HepG2 (cell line): ENCODE measurements at regions not wholly inside any gene's neighbourhood (a gene's known extent, or its start where the extent isn't known, plus 50 kb on each side); places are given as distances from the start of the nearest gene placed in this dataset.
"Not testable (repeated sequence)": the region's sequence is repeated elsewhere in the genome, so short reads cannot be mapped to it uniquely, and the experiment has no call there.

ENCODE experiments used
- GABPA ChIP-seq, 2 experiments: IDR thresholded peaks; 2 replicates each; pipeline ENCODE4 v1.6.1; 2011 to 2016; ENCODE audit warnings: low read depth in 2 of 2, low read length in 1 of 2, missing biosample characterization in 1 of 2, missing genetic modification characterization in 1 of 2
- MED8 ChIP-seq: sonication (generic); formaldehyde crosslinking; IDR thresholded peaks from 2 replicates; pipeline ENCODE4 v1.8.1; 2023; ENCODE audit warnings: mild to moderate bottlenecking, missing genetic modification reagents; ENCODE audit not compliant: insufficient replicate concordance
- MIER2 ChIP-seq: IDR thresholded peaks from 2 replicates; pipeline ENCODE4 v1.6.1; 2016; ENCODE audit warnings: missing biosample characterization, missing genetic modification reagents
- POLR2A ChIP-seq, 2 experiments: IDR thresholded peaks; 2 replicates each; pipeline ENCODE4 v1.6.1; 2011; ENCODE audit warnings: low read depth in 2 of 2, low read length in 2 of 2, mild to moderate bottlenecking in 1 of 2, moderate library complexity in 1 of 2; ENCODE audit not compliant: insufficient read depth in 1 of 2
- POLR2AphosphoS5 ChIP-seq: IDR thresholded peaks from 2 replicates; pipeline ENCODE4 v1.6.1; 2012; ENCODE audit warnings: low read depth, low read length
- TARDBP ChIP-seq: sonication (generic); formaldehyde crosslinking; IDR thresholded peaks from 2 replicates; pipeline ENCODE4 v1.8.0; 2022; ENCODE audit warnings: mild to moderate bottlenecking, missing genetic modification reagents
- TSC22D2 ChIP-seq: sonication (generic); formaldehyde crosslinking; IDR thresholded peaks from 2 replicates; pipeline ENCODE4 v1.5.1; 2020; ENCODE audit warnings: missing genetic modification reagents, mild to moderate bottlenecking, borderline replicate concordance
- ZNF205 ChIP-seq: IDR thresholded peaks from 2 replicates; pipeline ENCODE4 v1.6.1; 2018; ENCODE audit warnings: missing biosample characterization, missing genetic modification reagents
- TF ChIP-seq, protein P1 (sequence below): IDR thresholded peaks from 2 replicates; pipeline ENCODE4 v1.6.1; 2016; ENCODE audit warnings: low read depth, control low read depth
- TF ChIP-seq, protein P2 (sequence below): sonication (generic); formaldehyde crosslinking; IDR thresholded peaks from 2 replicates; pipeline ENCODE4 v1.4.0; 2020; ENCODE audit warnings: mild to moderate bottlenecking, missing genetic modification reagents
- TF ChIP-seq, protein P3 (sequence below): sonication (generic); formaldehyde crosslinking; IDR thresholded peaks from 2 replicates; pipeline ENCODE4 v1.5.0; 2020; ENCODE audit warnings: mild to moderate bottlenecking, missing genetic modification reagents, moderate library complexity

DNA sequence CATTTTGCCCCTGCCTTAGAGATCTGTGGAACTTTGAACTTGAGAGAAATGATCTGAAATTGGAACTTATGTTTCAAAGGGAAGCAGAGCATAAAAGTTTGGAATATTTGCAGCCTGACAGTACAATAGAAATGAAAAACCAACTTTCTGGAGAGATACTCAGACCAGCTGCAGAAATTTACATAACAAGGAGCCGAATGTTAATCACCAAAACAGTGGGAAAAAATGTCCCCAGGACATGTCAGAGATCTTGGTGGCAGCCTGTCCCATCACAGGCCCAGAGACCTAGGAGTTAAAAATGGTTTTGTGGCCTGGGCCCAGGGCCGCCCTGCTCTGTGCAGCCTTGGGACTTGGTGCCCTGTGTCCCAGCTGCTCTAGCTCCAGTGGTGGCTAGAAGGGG is 94.8 kb downstream of the CDRT15L2 start:
- TF ChIP-seq MIER2 (CRISPR knock-in tag); POLR2AphosphoS5; TSC22D2 (CRISPR knock-in tag); MED8; ZNF205; POLR2A (IDR thresholded peaks at IDR 0.05; ENCODE audit: insufficient read depth in 1 of 2, low read depth in 2 of 2, low read length in 2 of 2); GABPA (IDR thresholded peaks at IDR 0.05; ENCODE audit: low read depth, low read length); GABPA (CRISPR knock-in tag; IDR thresholded peaks at IDR 0.05; ENCODE audit: low read depth); TARDBP (CRISPR knock-in tag): not testable (repeated sequence)
- TF ChIP-seq, protein P1, sequence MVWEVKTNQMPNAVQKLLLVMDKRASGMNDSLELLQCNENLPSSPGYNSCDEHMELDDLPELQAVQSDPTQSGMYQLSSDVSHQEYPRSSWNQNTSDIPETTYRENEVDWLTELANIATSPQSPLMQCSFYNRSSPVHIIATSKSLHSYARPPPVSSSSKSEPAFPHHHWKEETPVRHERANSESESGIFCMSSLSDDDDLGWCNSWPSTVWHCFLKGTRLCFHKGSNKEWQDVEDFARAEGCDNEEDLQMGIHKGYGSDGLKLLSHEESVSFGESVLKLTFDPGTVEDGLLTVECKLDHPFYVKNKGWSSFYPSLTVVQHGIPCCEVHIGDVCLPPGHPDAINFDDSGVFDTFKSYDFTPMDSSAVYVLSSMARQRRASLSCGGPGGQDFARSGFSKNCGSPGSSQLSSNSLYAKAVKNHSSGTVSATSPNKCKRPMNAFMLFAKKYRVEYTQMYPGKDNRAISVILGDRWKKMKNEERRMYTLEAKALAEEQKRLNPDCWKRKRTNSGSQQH (CRISPR knock-in tag) = not testable (repeated sequence)
- TF ChIP-seq, protein P2, sequence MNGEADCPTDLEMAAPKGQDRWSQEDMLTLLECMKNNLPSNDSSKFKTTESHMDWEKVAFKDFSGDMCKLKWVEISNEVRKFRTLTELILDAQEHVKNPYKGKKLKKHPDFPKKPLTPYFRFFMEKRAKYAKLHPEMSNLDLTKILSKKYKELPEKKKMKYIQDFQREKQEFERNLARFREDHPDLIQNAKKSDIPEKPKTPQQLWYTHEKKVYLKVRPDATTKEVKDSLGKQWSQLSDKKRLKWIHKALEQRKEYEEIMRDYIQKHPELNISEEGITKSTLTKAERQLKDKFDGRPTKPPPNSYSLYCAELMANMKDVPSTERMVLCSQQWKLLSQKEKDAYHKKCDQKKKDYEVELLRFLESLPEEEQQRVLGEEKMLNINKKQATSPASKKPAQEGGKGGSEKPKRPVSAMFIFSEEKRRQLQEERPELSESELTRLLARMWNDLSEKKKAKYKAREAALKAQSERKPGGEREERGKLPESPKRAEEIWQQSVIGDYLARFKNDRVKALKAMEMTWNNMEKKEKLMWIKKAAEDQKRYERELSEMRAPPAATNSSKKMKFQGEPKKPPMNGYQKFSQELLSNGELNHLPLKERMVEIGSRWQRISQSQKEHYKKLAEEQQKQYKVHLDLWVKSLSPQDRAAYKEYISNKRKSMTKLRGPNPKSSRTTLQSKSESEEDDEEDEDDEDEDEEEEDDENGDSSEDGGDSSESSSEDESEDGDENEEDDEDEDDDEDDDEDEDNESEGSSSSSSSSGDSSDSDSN (CRISPR knock-in tag) = not testable (repeated sequence)
- TF ChIP-seq, protein P3, sequence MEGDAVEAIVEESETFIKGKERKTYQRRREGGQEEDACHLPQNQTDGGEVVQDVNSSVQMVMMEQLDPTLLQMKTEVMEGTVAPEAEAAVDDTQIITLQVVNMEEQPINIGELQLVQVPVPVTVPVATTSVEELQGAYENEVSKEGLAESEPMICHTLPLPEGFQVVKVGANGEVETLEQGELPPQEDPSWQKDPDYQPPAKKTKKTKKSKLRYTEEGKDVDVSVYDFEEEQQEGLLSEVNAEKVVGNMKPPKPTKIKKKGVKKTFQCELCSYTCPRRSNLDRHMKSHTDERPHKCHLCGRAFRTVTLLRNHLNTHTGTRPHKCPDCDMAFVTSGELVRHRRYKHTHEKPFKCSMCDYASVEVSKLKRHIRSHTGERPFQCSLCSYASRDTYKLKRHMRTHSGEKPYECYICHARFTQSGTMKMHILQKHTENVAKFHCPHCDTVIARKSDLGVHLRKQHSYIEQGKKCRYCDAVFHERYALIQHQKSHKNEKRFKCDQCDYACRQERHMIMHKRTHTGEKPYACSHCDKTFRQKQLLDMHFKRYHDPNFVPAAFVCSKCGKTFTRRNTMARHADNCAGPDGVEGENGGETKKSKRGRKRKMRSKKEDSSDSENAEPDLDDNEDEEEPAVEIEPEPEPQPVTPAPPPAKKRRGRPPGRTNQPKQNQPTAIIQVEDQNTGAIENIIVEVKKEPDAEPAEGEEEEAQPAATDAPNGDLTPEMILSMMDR (CRISPR knock-in tag) = not testable (repeated sequence)
